ENCODE measurements at regions not wholly inside any gene's neighbourhood (a gene's known extent, or its start where the extent isn't known, plus 50 kb on each side); places are given as distances from the start of the nearest gene placed in this dataset.

DNA sequence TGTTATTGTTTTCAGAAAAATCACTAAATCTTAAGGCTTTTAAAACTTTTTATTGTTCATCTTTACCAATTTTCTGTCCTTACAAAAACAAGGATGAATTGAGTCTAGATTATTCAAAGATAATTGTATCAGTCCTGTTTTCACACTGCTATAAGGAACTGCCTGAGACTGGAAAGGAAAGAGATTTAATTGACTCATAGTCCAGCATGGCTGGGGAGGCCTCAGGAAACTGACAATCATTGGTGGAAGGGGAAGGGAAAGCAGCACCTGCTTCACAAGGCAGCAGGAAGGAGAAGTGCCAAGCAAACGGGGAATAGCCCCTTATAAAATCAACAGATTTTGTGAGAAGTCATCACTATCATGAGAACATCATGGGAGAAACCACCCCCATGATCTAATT, 455.6 kb upstream of the ZP4 start:
- H3K36me3 Mint-ChIP-seq (ENCODE audit: insufficient read depth) = peaks cover 4% of the 10 kb centered on the region
- peaks cover 14% of the 10 kb centered on the region for H3K9me3 Mint-ChIP-seq (ENCODE audit: low read depth)
- DNase-seq (ENCODE audit: low spot score, unreplicated experiment) = no peak
- H3K27ac Mint-ChIP-seq = no peak overlapping the region
- H3K27me3 Mint-ChIP-seq = no peaks in the 10 kb centered on the region
- peaks cover 16% of the 10 kb centered on the region for H3K4me1 Mint-ChIP-seq (ENCODE audit: low read depth)
- no peak overlapping the region for H3K4me3 Mint-ChIP-seq (ENCODE audit: low read depth)
- TF ChIP-seq, protein P1, sequence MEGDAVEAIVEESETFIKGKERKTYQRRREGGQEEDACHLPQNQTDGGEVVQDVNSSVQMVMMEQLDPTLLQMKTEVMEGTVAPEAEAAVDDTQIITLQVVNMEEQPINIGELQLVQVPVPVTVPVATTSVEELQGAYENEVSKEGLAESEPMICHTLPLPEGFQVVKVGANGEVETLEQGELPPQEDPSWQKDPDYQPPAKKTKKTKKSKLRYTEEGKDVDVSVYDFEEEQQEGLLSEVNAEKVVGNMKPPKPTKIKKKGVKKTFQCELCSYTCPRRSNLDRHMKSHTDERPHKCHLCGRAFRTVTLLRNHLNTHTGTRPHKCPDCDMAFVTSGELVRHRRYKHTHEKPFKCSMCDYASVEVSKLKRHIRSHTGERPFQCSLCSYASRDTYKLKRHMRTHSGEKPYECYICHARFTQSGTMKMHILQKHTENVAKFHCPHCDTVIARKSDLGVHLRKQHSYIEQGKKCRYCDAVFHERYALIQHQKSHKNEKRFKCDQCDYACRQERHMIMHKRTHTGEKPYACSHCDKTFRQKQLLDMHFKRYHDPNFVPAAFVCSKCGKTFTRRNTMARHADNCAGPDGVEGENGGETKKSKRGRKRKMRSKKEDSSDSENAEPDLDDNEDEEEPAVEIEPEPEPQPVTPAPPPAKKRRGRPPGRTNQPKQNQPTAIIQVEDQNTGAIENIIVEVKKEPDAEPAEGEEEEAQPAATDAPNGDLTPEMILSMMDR (IDR thresholded peaks at IDR 0.05; ENCODE audit: unreplicated experiment) = no peak

DNA sequence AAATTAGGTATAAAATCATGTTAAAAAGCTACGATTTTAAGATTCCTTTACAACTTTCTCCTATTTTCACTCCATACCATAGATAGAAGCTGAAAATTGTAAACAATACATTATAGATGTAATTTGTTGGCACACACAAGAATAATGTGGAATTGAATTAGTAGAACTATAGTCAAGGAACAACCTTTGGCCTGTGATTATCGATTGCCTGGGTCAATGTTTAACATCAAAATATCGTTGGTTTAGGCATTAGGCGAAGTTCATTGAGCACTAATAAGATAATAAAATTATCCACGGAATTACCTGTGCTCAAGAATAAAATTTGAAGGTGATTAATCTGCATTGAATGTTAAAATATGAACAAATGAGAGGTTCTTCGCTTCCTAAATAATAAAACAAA, 455.1 kb upstream of the ZP4 start:
- H3K27ac Mint-ChIP-seq = no peak overlapping the region
- H3K4me1 Mint-ChIP-seq (ENCODE audit: low read depth) = peaks cover 16% of the 10 kb centered on the region
- no peak for DNase-seq (ENCODE audit: low spot score, unreplicated experiment)
- peaks cover 4% of the 10 kb centered on the region for H3K36me3 Mint-ChIP-seq (ENCODE audit: insufficient read depth)
- peak overlapping the region; percentile 14 for H3K4me3 Mint-ChIP-seq (ENCODE audit: low read depth)
- TF ChIP-seq, protein P1 (IDR thresholded peaks at IDR 0.05; ENCODE audit: unreplicated experiment) = no peak
- H3K27me3 Mint-ChIP-seq = no peaks in the 10 kb centered on the region
- peaks cover 14% of the 10 kb centered on the region for H3K9me3 Mint-ChIP-seq (ENCODE audit: low read depth)

DNA sequence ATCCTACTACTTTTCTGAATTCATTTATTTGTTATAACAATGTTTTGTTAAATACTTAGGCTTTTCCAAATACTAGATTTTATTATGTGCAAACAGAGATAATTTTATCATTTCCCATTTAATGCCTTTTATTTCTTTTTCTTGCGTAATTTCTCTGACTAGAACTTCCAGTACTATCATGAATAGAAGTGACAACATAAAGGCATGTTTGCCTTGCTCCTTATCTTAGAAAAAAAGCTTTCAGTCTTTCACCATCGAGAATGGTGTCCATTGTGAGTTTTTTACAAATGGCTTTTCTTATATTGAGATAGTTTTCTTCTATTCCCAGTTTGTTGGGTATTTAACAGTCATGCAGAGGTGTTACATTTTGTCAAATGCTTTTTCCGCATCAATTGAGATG, 453.1 kb upstream of the ZP4 start:
- TF ChIP-seq, protein P1 (IDR thresholded peaks at IDR 0.05; ENCODE audit: unreplicated experiment) = no peak
- H3K4me1 Mint-ChIP-seq (ENCODE audit: low read depth) = peaks cover 16% of the 10 kb centered on the region

DNA sequence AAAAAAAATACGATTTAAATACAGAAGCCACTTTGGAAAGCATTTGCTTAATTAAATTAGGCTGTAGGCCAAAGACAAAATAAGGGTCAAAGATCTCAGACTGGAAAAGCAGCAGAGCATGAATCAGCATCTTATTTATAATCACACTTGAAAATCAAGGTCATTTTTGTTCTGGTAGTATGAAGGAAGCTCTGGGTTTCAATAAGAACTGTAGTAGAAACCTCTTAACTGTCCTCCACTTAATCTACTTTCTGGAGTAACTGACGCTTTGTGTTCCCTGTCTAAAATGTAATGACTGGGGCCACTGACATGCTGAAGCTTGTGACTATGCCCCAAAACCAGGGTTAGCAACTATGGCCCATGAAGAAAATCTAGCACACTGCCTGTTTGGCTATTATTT, 450.7 kb upstream of the ZP4 start:
- peaks cover 16% of the 10 kb centered on the region for H3K9me3 Mint-ChIP-seq (ENCODE audit: low read depth)
- peaks cover 4% of the 10 kb centered on the region for H3K36me3 Mint-ChIP-seq (ENCODE audit: insufficient read depth)
- H3K4me3 Mint-ChIP-seq (ENCODE audit: low read depth) = no peak overlapping the region
- peaks cover 15% of the 10 kb centered on the region for H3K4me1 Mint-ChIP-seq (ENCODE audit: low read depth)
- DNase-seq (ENCODE audit: low spot score, unreplicated experiment) = no peak
- TF ChIP-seq, protein P1 (IDR thresholded peaks at IDR 0.05; ENCODE audit: unreplicated experiment) = no peak
- no peak overlapping the region for H3K27ac Mint-ChIP-seq
- H3K27me3 Mint-ChIP-seq = no peaks in the 10 kb centered on the region

More for the DNA sequence above, 453.1 kb upstream of the ZP4 start:
- Mint-ChIP-seq H3K27me3 (no peaks in the 10 kb centered on the region), H3K9me3 (ENCODE audit: low read depth) (peaks cover 14% of the 10 kb centered on the region), H3K36me3 (ENCODE audit: insufficient read depth) (peaks cover 4% of the 10 kb centered on the region), H3K27ac (no peak overlapping the region), H3K4me3 (ENCODE audit: low read depth) (no peak overlapping the region)
- DNase-seq (ENCODE audit: low spot score, unreplicated experiment) = no peak

DNA sequence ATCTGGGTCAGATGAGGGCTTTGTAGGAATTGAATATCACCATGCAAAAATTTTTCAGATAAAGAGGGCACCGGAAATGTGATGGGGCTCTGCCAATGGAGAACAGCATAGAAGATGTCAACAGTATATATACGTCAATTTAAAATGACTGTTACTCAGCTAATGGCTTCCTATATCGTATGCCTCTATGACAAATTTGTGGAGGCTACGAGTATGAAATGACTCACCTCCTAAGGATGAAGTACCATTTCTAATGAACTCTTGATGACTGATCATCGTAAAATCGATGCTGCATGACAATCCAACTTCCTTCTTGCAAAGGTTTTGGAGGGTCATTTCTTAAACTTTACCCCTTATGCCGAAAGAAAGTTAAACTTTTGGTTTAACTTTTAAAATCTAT, 450.3 kb upstream of the ZP4 start:
- H3K4me1 Mint-ChIP-seq (ENCODE audit: low read depth) = peaks cover 12% of the 10 kb centered on the region
- peaks cover 13% of the 10 kb centered on the region for H3K9me3 Mint-ChIP-seq (ENCODE audit: low read depth)
- H3K27me3 Mint-ChIP-seq = no peaks in the 10 kb centered on the region
- no peak overlapping the region for H3K27ac Mint-ChIP-seq
- no peak for DNase-seq (ENCODE audit: low spot score, unreplicated experiment)
- no peak overlapping the region for H3K4me3 Mint-ChIP-seq (ENCODE audit: low read depth)
- TF ChIP-seq, protein P1 (IDR thresholded peaks at IDR 0.05; ENCODE audit: unreplicated experiment) = no peak
- H3K36me3 Mint-ChIP-seq (ENCODE audit: insufficient read depth) = peaks cover 2% of the 10 kb centered on the region

Data from progenitor cell of endocrine pancreas (in vitro differentiated cells).